Fibroblast of villous mesenchyme (primary cell): ENCODE measurements at regions not wholly inside any gene's neighbourhood (a gene's known extent, or its start where the extent isn't known, plus 50 kb on each side); places are given as distances from the start of the nearest gene placed in this dataset.

Experiments
- DNase-seq: peaks from one replicate; pipeline ENCODE4 v3.0.0-alpha.2; 2010; ENCODE audit warnings: low read depth
- H3K4me3 ChIP-seq: 2 replicates; pipeline ENCODE4 v1.5.1; 2011; ENCODE audit warnings: low read depth, mild to moderate bottlenecking, low read length
- CTCF ChIP-seq: IDR thresholded peaks from 2 replicates; pipeline ENCODE4 v1.5.1; 2012; ENCODE audit warnings: low read depth, mild to moderate bottlenecking, low read length; ENCODE audit not compliant: insufficient read depth

DNA sequence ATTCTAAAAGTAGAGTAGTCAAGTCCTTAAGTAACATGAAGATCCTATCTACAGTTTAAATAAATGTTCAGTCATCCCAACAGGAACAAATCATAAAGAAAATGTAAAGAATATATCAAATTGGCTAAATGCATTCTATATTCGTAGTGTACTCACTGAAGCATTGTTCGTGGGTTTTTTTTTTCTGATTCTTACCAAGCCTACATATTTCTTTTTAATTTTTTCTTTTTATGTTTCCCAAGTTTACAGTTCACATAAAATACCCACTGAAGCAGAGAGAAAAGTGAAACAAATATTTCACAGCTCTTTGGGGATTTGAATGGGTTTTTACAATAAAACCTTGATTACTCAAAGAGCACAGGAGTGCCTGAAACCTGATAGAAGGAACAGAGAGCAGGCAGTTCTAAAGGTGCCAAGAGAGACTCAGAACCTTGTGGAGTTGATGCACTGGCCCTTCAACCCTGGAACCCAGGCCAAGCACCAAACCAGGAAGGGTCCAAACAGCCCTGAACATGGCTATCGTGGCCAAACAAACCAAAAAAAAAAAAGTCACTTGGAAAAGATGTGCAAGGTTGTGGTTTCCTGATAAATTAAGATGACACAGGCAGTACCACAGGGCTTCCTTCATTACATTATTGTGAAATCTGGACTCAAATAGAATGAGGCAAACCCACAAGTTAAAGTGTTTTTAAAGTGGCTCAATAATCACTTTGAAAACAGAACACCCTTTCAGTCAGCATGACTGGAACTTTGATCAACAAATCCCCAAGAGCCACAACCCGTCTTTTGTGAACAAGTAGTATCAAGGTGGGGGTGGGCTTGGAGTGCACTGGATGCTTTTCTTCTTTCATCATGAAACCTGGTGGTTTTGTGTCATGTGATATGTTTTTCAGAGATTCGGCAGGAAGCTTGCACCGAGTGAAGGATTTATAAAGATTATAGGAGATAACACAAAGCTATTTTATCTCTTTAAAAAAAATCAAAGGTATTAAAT lies 245.0 kb upstream of the FN1 start:
- peak; percentile 90 for DNase-seq
- TF ChIP-seq CTCF = no peak
- no peak overlapping the region for H3K4me3 ChIP-seq

DNA sequence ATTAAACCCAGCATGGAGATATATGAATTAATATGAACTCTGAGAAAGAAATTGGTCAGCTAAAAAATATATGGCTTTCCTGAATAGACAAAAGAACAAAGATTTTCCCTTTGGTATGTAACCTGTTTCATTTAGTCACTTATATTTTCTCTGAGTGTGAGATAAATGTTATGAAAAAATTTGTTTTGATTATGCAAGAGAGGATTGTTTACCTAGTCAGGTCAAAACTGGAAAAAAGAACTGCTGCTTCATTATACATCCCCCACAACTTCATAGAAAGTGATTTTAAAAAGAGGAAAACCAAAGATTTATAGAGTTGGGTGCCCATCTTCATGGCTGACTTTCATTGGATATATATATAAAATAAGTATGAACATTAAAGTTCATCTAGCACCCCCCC lies 242.2 kb upstream of the FN1 start:
- H3K4me3 ChIP-seq = no peak overlapping the region
- no peak for TF ChIP-seq CTCF
- peak; percentile 43 for DNase-seq

GRCh38 chr2:215677481-215677880 lies 241.6 kb upstream of the FN1 start:
- H3K4me3 ChIP-seq = no peak overlapping the region
- DNase-seq = no peak
- TF ChIP-seq CTCF = no peak

- DNase-seq = no peak
- no peak overlapping the region for H3K4me3 ChIP-seq
- TF ChIP-seq CTCF = no peak
Measured at GRCh38 chr2:215672406-215672805, 236.5 kb upstream of the FN1 start.

DNA sequence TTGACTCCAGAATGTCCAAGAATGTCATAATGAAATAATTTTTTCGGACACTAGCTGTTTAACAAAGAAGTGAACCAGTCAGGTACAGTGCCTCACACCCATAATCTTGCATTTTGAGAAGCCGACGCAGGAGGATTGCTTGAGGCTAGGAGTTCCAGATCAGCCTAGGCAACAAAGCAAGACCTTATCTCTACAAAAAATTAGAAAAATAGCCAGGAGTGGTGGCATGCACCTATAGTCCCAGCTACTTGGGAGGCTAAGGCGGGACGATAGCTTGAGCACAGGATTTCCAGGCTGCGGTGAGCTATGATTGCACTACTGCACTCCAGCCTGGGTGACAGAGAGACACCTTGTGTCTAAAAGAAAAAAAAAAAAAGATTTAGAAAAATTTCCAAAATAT lies 235.8 kb upstream of the FN1 start:
- DNase-seq = no peak
- no peak for TF ChIP-seq CTCF
- H3K4me3 ChIP-seq = no peak overlapping the region

GRCh38 chr2:215671244-215671643 lies 235.4 kb upstream of the FN1 start:
- no peak for DNase-seq
- TF ChIP-seq CTCF = no peak
- no peak overlapping the region for H3K4me3 ChIP-seq
